Ishikawa (cell line): ENCODE measurements at regions not wholly inside any gene's neighbourhood (a gene's known extent, or its start where the extent isn't known, plus 50 kb on each side); places are given as distances from the start of the nearest gene placed in this dataset.

Experiments used
- CEBPB ChIP-seq: IDR thresholded peaks from 2 replicates; pipeline ENCODE4 v1.6.1; 2012
- CREB1 ChIP-seq: IDR thresholded peaks from 2 replicates; pipeline ENCODE4 v1.6.1; 2012; ENCODE audit warnings: low read depth
- EGR1 ChIP-seq: IDR thresholded peaks from 2 replicates; pipeline ENCODE4 v1.6.1; 2012
- EP300 ChIP-seq: IDR thresholded peaks from 2 replicates; pipeline ENCODE4 v1.6.1; 2012; ENCODE audit warnings: borderline replicate concordance
- FOXM1 ChIP-seq: IDR thresholded peaks from 2 replicates; pipeline ENCODE4 v1.6.1; 2012; ENCODE audit warnings: low read depth, borderline replicate concordance
- NFIC ChIP-seq: IDR thresholded peaks from 2 replicates; pipeline ENCODE4 v1.6.1; 2012
- RAD21 ChIP-seq: IDR thresholded peaks from 2 replicates; pipeline ENCODE4 v1.6.1; 2012; ENCODE audit warnings: low read depth
- REST ChIP-seq: IDR thresholded peaks from 2 replicates; pipeline ENCODE4 v1.6.1; 2012; ENCODE audit warnings: low read depth, mild to moderate bottlenecking
- TAF1 ChIP-seq: IDR thresholded peaks from 2 replicates; pipeline ENCODE4 v1.6.1; 2012; ENCODE audit warnings: low read depth, mild to moderate bottlenecking
- TCF12 ChIP-seq: IDR thresholded peaks from 2 replicates; pipeline ENCODE4 v1.6.1; 2012; ENCODE audit warnings: low read depth
- TEAD4 ChIP-seq: IDR thresholded peaks from 2 replicates; pipeline ENCODE4 v1.6.1; 2012
- USF1 ChIP-seq: IDR thresholded peaks from 2 replicates; pipeline ENCODE4 v1.6.1; 2012
- YY1 ChIP-seq: IDR thresholded peaks from 2 replicates; pipeline ENCODE4 v1.6.1; 2012; ENCODE audit warnings: low read depth
- ZBTB7A ChIP-seq: IDR thresholded peaks from 2 replicates; pipeline ENCODE4 v1.6.1; 2012; ENCODE audit warnings: low read depth
- TF ChIP-seq, protein P1 (sequence below): IDR thresholded peaks from 2 replicates; pipeline ENCODE4 v1.6.1; 2012

DNA sequence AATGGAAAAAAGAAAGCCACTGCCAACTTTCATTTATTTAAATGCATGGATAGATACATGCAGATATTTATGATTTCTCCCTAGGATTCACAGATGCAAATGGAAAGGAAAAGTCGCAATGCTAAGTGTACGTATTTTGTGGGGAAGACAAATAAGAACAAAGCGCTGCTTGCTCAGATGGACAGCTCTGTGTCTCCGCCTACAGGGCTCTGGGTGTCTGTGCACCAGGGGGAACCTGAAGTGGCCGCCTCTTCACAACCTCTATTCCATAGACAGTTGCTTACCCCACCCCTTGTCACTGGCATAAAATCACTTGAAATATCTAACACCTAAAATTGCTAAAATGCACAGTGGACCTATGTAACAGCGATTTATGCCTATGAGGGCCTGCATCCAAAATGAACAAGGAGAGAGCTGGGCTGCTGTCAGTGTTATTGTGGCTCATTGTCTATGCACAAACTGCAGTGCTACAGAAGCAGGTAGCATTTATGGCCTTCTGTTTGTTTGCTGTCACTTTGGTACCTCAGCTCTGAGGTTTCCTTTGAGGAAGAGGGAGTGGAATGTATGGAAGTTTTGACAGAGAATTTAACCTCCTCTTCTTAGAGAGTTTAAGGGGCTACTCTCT lies 58.6 kb upstream of the PAGE1 start:
- TF ChIP-seq NFIC (no peak), EGR1 (no peak), RAD21 (peak; percentile 66)

DNA sequence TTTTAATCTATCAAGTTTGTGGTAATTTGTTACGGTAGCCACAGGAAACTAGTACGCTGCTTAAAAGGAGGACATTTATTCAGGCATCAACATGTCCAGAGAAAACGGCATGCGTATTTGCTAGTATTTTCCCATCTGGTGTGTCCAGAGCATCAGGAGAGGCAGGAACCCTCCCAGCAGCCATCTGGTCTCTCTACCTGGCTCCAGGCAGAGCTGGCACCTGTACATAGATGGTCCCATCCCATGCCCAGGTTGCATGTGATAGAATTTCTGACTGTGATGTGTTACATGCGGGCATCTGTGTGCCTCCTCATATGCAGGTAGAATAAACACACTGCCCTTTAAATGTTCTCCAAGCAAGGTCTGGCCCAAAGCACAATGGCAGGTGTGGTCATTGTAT lies 57.9 kb upstream of the PAGE1 start:
- TF ChIP-seq ZBTB7A: no peak
- TF ChIP-seq USF1: no peak
- no peak for TF ChIP-seq EP300
- no peak for TF ChIP-seq TEAD4
- TF ChIP-seq TAF1: no peak
- no peak for TF ChIP-seq TCF12
- no peak for TF ChIP-seq CREB1
- TF ChIP-seq YY1: no peak
- no peak for TF ChIP-seq FOXM1
- TF ChIP-seq, protein P1, sequence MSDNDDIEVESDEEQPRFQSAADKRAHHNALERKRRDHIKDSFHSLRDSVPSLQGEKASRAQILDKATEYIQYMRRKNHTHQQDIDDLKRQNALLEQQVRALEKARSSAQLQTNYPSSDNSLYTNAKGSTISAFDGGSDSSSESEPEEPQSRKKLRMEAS: no peak
- TF ChIP-seq RAD21: no peak
- TF ChIP-seq CEBPB: no peak
- no peak for TF ChIP-seq REST
- TF ChIP-seq EGR1: no peak
- no peak for TF ChIP-seq NFIC

DNA sequence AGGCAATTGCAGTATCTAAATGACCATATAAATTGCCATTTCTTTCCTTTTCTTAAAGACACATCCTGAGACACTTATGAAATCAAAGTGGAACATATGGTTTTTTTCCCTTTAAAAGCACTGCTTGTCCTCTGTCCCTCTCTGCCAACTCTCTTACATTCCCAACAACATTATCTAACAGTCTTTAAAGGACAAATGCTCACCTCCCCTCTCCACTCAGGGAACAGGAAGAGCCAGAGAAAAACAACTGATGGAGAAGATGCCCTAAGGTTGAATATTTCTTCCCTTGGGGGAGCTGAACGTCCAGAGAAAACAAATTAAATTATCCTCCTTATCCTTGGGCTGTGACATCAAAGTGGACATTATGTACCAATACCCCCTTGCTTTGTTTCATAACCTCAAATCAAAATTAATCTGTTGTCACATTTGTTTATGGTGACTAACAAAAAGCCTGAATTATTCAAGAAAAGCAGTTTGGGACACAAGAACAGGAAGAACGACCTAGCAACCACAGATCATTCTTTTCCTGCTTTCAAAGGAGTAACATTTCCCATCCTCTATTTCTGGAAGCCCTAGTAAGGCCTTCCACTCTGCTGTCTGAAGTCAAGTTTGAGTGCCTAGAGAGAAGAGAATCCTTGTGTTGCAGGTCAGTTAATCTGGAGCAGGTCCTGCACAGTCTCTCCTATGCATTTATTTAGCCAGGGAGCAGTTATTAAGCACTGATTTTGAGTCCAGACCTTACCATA lies 52.6 kb upstream of the PAGE1 start:
- TF ChIP-seq TAF1 (no peak), YY1 (no peak), FOXM1 (no peak), TCF12 (no peak), NFIC (no peak), EP300 (no peak), EGR1 (no peak), RAD21 (no peak), CREB1 (no peak), REST (no peak), TEAD4 (no peak), USF1 (no peak), ZBTB7A (no peak), CEBPB (no peak)
- TF ChIP-seq, protein P1: no peak

GRCh38 chrX:49746306-49746705 lies 50.5 kb upstream of the PAGE1 start:
- TF ChIP-seq TAF1 (no peak), CREB1 (no peak), TCF12 (no peak)
- TF ChIP-seq, protein P1: no peak
